Stimulated activated CD4-positive, alpha-beta T cell treated with anti-CD3 and anti-CD28 coated beads, Interleukin-15, amount 100 ng/mL, for 24 hours (primary cell): ENCODE measurements at regions not wholly inside any gene's neighbourhood (a gene's known extent, or its start where the extent isn't known, plus 50 kb on each side); places are given as distances from the start of the nearest gene placed in this dataset.
"Not testable (repeated sequence)": the region's sequence is repeated elsewhere in the genome, so short reads cannot be mapped to it uniquely, and the experiment has no call there.

ENCODE experiments used
- DNase-seq: peaks from one replicate; pipeline ENCODE4 v3.0.0-alpha.2; 2020

- DNase-seq, result no peak
Measured at GRCh38 chr10:36428507-36428906, 696.9 kb upstream of the ANKRD30A start.

DNA sequence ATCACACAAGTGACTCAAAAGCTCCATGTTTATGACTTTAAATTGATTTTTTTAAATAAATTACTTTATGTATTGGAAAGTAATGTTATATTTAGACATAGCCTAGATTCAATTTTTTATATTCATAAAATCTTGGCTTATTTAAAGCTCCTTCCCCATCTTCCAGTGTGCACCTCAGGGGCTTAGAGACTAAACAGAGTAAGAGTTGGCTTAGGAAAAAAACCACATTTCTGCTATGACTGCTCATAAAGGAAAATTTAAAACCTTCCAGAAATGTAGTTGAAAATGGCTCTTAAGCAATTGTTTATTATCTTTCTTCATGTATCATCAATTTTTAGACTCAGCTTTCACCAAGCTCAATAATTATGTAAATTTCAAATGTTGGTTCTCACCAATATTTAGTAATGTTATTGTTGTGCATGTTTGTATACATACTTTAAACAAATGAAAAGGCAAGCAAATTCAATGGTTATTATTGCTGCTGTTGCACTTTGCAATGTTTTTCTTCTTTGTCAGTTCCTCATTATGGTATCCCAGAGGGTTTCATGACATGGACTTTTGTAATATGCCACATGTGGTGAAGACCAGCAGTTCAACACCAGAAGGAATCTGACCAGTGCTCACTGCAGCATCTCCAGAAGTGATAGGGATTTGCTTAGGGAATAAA lies 700.1 kb upstream of the ANKRD30A start:
- no peak for DNase-seq

DNA sequence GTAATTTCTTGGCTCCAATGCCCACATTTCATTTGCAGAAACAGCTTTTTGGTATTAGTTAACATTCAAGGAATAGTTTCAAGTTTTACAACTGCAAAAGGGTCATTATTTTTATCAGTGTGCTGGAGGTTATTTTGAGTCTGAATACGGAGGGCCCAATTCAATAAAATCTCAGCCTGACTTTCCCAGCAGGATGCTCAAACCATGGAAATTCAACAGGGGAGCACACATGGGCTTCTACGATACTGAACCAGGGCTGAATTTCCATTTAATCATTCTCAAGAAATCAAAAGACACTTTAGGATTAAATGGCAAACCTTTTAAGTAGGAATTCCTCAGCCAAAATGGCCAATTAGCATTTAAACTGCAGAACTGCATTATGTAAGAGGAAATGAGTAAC lies 700.9 kb upstream of the ANKRD30A start:
- no peak for DNase-seq

GRCh38 chr10:36423821-36424248 lies 701.6 kb upstream of the ANKRD30A start:
- DNase-seq, result no peak

GRCh38 chr10:36421992-36422391 lies 703.4 kb upstream of the ANKRD30A start:
- DNase-seq, result no peak

- DNase-seq, result no peak
Measured at GRCh38 chr10:36416513-36416912, 708.9 kb upstream of the ANKRD30A start.

DNA sequence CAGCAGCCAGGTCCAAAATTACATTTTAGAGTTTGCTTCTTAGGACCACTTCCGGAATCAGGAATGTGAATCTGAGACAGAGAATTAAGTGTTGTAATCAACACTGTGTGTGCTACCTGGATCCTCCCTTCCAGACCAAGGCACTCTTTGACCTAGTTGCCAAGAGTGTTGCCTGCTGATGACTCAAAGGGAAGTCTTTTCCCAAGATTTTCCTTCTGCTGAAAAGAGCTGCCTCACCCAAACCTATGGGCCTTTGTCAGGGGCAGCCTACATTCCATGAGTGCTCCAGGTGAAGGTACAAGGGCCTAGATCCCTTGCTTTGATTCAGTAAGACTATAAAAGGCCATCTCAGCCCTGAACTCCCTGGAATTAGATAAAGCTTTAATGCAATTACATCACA lies 712.5 kb upstream of the ANKRD30A start:
- no peak for DNase-seq

GRCh38 chr10:36400238-36400637 lies 725.2 kb upstream of the ANKRD30A start:
- DNase-seq, result not testable (repeated sequence)

DNA sequence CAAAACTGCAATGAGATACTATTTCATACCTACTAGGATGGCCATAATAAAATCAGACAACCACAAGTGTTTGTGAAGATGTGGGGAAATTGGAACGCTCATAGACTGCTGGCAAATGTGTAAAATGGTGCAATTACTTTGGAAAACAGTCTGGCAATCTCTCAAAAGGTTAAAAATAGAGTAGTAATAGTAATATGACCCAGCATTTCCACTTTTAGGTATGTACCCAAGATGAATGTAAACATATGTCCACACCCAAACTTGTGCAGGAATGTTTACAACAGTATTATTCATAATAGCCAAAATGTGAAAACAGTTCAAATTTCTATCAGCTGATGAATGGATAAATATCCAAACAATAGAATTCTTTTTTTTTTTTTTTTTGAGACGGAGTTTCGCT lies 731.6 kb upstream of the ANKRD30A start:
- DNase-seq, result no peak

DNA sequence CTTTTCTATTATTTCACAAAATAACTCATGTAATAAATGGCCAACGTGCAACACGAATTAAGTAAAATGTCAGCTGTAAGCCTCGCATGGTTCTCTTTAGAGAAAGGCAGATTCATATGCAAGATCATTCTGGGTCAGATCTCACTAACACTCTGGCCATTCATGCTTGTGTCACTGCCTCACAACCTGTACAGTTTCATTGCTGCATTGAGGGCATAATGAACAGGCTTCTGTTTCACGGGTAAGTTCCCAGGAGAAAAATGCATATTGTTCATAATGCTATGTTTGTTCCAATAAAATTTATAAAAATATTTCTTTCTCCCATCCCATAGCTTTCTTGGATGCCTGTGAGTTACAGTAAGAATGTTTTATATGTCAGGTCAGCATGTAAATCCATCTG lies 734.0 kb upstream of the ANKRD30A start:
- DNase-seq, result no peak

DNA sequence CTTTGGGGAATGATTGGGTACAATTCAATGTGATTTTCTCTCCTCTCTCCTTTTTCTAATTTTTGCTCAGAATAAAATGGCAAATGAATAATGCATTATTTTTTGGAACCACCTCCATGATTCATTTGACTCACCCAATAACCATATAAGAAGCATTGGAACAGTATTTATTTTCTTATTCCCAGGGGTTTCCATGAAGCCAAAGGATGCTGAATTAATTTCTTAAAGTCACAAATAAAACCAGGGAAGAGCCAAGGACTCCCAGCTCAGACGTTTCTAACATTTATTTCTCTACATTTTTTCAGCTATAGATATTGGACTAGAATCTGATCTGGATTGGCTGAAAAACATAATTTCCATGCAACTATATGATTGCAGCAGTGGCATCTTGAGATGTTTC lies 735.2 kb upstream of the ANKRD30A start:
- no peak for DNase-seq

DNA sequence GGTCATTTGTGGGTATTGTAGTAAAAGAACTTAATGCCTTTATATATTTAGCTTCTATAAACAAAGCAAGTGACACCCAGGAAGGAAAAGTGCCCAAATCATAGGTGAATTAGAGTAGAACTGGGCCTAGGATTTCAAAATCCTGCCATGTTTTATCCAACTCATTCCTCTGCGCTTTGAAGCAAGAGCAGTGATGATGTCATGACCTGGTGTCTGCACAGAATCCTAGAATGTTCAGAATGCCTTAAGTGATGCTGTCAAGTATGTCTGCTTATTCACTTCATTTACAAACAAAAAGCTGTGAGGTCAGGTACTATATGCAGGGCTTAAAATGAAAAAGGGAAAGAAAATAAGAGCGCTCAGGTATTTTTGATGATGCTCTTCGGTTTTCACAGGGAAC lies 737.2 kb upstream of the ANKRD30A start:
- DNase-seq, result no peak

DNA sequence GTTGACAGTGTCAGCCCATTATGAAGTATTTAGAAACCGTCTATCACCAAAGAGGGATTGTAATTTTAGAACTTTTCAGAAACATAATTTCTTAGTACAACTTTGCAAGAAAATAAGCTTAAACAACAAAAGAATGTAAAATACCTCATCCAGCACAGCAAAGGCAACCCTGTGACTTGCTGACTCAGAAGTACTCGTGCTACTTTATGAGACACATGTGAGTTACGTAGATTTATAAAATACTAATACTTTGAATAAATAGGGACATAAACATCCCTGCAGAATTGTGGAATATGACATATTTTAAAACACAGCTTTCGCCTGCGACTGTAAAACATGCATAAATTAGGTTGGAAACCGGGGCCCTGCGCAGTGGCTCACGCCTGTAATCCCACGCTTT lies 739.7 kb upstream of the ANKRD30A start:
- no peak for DNase-seq

DNA sequence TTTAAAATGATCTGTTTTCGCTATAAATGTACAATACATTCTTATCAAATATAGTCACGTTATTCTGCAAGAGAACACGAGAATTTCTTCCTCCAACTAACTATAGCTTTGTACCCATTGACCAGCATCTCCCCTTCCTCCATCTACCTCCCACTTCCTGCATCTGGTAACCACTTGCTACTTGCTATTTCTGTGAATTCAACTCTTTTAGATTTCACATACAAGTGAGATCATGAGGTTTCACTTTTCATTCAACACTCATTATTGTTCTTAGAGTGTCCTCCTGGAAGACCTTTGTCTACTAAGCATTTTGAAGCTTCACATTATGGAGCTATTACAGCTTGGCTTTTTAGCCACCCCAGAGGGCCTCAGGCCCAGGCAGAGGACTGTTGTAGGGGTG lies 741.3 kb upstream of the FZD8 start:
- no peak for DNase-seq

DNA sequence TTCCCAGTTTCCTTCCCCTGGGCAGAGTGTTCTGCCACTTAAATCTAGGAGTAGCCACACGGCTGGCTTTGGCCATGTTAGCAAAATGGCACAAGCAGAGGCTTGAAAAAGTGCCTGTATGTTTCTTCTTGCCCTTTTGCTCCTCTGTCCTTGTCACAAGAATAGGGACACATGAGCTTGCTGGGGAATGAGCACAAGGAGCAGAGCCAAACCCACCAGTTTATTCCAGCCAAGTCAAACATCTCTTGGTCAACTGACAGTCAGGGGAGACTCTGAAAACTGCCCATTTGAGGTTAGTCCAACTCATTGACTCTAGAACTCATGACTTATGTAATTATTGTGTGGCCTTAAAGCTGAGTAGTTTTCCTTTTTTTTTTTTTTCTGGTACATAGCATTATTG lies 739.7 kb upstream of the FZD8 start:
- no peak for DNase-seq

DNA sequence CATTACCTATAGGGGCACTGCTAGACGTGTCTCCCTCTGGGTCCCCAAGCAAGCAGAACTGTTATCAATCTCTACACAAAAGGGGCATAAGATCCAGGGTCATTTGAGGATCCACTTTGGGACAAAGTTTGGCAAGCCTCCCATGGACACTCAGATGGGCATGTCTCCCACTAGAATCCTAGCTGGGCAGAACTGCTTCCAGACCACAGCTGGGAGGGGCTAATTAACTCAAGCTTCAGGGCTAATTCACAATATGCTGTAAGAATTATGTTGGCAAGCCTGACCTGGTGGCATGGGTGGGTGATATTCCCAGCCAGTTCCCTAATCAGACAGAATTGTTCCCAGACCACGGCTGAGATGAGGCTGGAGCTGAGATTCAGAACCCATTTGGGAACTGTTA lies 738.4 kb upstream of the FZD8 start:
- no peak for DNase-seq

DNA sequence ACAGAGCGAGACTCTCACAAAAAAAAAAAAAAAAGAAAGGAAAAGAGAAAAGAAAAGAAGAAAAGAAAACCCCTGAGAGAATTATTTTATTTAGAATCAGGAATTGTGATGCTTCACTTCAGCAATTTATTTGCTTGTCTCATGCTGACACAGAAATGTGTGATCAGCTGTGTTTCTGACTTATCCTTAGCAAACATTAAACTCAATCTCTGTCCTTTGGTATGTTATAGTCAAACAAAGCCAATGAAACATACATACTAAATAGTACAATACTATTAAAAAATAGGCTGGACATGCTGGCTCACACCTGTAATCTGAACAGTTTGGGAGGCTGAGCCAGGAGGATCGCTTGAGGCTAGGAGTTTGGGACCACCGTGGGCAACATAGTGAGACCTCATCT lies 733.0 kb upstream of the FZD8 start:
- no peak for DNase-seq

DNA sequence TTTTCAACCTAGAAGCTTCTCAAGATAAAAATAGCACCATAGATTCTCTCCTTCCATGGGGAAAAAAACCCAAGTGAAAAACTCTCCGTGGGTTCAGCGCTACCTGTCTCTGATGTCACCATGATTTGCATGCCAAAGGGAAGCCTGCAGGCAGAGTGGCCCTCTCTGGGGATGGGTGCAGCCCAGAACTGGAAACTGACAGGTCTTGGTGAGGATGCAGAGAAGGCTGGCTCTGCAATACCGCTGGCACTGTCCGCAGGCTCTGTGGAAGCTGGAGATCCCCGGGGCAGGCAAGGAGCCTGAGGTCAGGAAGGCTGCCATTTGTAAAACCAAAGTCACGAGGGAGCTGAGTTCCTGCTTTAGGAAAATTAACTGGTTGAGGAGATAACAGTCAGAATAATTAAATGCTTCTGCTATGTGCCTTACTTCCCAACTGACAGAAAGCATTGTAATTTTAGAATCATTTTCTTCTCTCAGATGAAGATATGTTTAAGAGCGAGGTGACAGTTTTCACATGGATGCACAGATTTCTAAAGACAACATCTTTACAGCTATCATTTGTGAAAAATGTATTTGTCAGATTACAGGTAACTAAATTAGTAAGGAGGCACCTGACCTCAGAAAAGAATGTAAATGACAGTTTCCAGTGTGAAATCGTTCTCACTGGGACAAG lies 731.5 kb upstream of the FZD8 start:
- DNase-seq, result no peak

GRCh38 chr10:36367362-36367761 lies 725.3 kb upstream of the FZD8 start:
- no peak for DNase-seq

DNA sequence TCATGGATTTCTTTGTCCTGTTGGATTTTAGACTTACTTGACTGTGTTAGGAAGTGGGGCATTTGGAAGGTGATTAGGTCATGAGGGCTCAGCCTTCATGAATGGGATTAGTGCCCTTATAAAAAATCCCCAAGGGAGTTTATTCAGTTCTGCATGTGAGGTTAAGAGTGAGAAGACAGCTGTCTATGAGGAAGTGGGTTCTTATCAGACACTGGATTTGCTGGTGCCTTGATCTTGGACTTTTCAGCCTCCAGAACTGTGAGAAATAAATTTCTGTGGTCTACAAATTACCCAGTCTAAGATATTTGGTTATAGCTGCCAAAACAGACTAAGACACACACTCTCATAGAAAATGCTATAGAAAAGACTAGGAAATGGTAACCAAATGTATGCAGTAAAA lies 724.7 kb upstream of the FZD8 start:
- DNase-seq, result no peak

- no peak for DNase-seq
Measured at GRCh38 chr10:36366065-36366464, 724.0 kb upstream of the FZD8 start.

GRCh38 chr10:36362257-36362656 lies 720.2 kb upstream of the FZD8 start:
- DNase-seq, result no peak

- DNase-seq, result no peak
Measured at GRCh38 chr10:36358736-36359135, 716.6 kb upstream of the FZD8 start.

DNA sequence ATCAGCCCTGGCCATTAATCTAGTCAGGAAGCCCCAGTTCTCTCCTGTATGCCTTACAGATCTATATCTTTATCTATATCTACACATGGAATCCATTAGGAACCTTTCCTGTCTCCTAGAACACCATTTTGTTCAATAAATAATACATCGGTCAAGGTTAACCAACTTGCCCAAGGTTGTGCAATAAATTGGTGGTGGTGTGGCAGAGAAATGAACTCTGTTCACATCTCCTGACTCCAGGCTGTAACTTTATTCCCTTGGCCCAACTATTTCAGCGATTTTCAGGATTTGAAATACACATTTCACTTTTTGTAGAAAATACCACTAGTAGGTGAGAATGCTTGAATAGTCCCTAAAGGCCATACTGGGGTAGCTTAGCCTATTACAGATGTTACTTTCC lies 712.5 kb upstream of the FZD8 start:
- no peak for DNase-seq

DNA sequence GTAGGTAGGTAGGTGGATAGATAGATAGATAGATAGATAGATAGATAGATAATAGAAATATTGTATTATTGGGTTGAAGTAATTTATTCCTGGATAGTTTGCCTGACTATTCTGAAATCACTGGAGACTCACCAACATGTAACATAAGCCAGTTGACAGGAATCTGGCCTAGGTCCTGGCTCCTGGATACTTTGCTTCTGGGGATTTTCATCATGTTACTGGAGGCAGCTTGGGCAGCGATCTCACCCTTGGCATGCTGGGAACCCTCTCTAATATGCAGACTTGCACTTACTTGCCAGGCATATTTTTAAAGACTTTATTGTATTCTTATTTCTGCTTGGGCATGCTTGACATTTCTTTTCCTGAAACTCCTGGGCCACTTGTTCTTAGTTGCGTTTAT lies 709.1 kb upstream of the FZD8 start:
- no peak for DNase-seq
